ENCODE measurements at regions not wholly inside any gene's neighbourhood (a gene's known extent, or its start where the extent isn't known, plus 50 kb on each side); places are given as distances from the start of the nearest gene placed in this dataset.
"Not testable (repeated sequence)": the region's sequence is repeated elsewhere in the genome, so short reads cannot be mapped to it uniquely, and the experiment has no call there.

- not testable (repeated sequence) for TF ChIP-seq POLR2A (IDR thresholded peaks at IDR 0.05); POLR2AphosphoS5 (IDR thresholded peaks at IDR 0.05); EP300 (IDR thresholded peaks at IDR 0.05; ENCODE audit: low read depth)
- TF ChIP-seq, protein P1, sequence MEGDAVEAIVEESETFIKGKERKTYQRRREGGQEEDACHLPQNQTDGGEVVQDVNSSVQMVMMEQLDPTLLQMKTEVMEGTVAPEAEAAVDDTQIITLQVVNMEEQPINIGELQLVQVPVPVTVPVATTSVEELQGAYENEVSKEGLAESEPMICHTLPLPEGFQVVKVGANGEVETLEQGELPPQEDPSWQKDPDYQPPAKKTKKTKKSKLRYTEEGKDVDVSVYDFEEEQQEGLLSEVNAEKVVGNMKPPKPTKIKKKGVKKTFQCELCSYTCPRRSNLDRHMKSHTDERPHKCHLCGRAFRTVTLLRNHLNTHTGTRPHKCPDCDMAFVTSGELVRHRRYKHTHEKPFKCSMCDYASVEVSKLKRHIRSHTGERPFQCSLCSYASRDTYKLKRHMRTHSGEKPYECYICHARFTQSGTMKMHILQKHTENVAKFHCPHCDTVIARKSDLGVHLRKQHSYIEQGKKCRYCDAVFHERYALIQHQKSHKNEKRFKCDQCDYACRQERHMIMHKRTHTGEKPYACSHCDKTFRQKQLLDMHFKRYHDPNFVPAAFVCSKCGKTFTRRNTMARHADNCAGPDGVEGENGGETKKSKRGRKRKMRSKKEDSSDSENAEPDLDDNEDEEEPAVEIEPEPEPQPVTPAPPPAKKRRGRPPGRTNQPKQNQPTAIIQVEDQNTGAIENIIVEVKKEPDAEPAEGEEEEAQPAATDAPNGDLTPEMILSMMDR (IDR thresholded peaks at IDR 0.05), result not testable (repeated sequence)
Observed at GRCh38 chr3:147245022-147245421, 161.3 kb downstream of the ZIC4 start.
